ENCODE measurements at regions not wholly inside any gene's neighbourhood (a gene's known extent, or its start where the extent isn't known, plus 50 kb on each side); places are given as distances from the start of the nearest gene placed in this dataset.

GRCh38 chr15:95538693-95539092 is 791.8 kb upstream of the NR2F2 start:
- Histone ChIP-seq H3K36me3 (replicated peaks; ENCODE audit: low read depth, low read length) (no peaks in the 10 kb centered on the region), H3K27ac (ENCODE audit: low read length) (no peak overlapping the region), H3K4me1 (ENCODE audit: low read length) (no peaks in the 10 kb centered on the region), H3K4me2 (ENCODE audit: low read length) (no peak overlapping the region), H4K20me1 (ENCODE audit: insufficient read depth, low read length) (no peaks in the 10 kb centered on the region), H3K4me3 (ENCODE audit: low read length) (no peak overlapping the region), H3K9me3 (ENCODE audit: insufficient read depth, low read length) (no peaks in the 10 kb centered on the region), H3K9ac (ENCODE audit: low read length) (no peak overlapping the region), H3K27me3 (ENCODE audit: low read depth, low read length) (no peaks in the 10 kb centered on the region), H3K79me2 (ENCODE audit: low read length) (no peaks in the 10 kb centered on the region), H2AFZ (ENCODE audit: low read depth, low read length) (no peak overlapping the region)
- TF ChIP-seq CTCF (IDR thresholded peaks at IDR 0.05; ENCODE audit: low read depth, low read length) (no peak), EZH2phosphoT487 (IDR thresholded peaks at IDR 0.05; ENCODE audit: low read depth) (no peak)

- no peaks in the 10 kb centered on the region for H3K36me3 ChIP-seq (replicated peaks; ENCODE audit: low read depth, low read length)
- H3K9me3 ChIP-seq (ENCODE audit: insufficient read depth, low read length): no peaks in the 10 kb centered on the region
- no peak overlapping the region for H3K4me2 ChIP-seq (ENCODE audit: low read length)
- H2AFZ ChIP-seq (ENCODE audit: low read depth, low read length): no peak overlapping the region
- H3K79me2 ChIP-seq (ENCODE audit: low read length): no peaks in the 10 kb centered on the region
- H4K20me1 ChIP-seq (ENCODE audit: insufficient read depth, low read length): no peaks in the 10 kb centered on the region
- no peaks in the 10 kb centered on the region for H3K4me1 ChIP-seq (ENCODE audit: low read length)
- no peak overlapping the region for H3K4me3 ChIP-seq (ENCODE audit: low read length)
- TF ChIP-seq CTCF (IDR thresholded peaks at IDR 0.05; ENCODE audit: low read depth, low read length) (no peak), EZH2phosphoT487 (IDR thresholded peaks at IDR 0.05; ENCODE audit: low read depth) (no peak)
- H3K27me3 ChIP-seq (ENCODE audit: low read depth, low read length): no peaks in the 10 kb centered on the region
- H3K27ac ChIP-seq (ENCODE audit: low read length): no peak overlapping the region
- no peak overlapping the region for H3K9ac ChIP-seq (ENCODE audit: low read length)
These were observed 789.2 kb upstream of the NR2F2 start for GRCh38 chr15:95541301-95541700.

GRCh38 chr15:95549168-95549738 is 781.2 kb upstream of the NR2F2 start:
- Histone ChIP-seq H3K4me2 (ENCODE audit: low read length) (no peak overlapping the region), H3K4me1 (ENCODE audit: low read length) (no peaks in the 10 kb centered on the region), H3K4me3 (ENCODE audit: low read length) (no peak overlapping the region), H4K20me1 (ENCODE audit: insufficient read depth, low read length) (no peaks in the 10 kb centered on the region), H3K27me3 (ENCODE audit: low read depth, low read length) (no peaks in the 10 kb centered on the region), H3K9ac (ENCODE audit: low read length) (no peak overlapping the region), H3K79me2 (ENCODE audit: low read length) (no peaks in the 10 kb centered on the region), H2AFZ (ENCODE audit: low read depth, low read length) (no peak overlapping the region), H3K9me3 (ENCODE audit: insufficient read depth, low read length) (no peaks in the 10 kb centered on the region), H3K36me3 (replicated peaks; ENCODE audit: low read depth, low read length) (no peaks in the 10 kb centered on the region), H3K27ac (ENCODE audit: low read length) (no peak overlapping the region)
- TF ChIP-seq EZH2phosphoT487 (IDR thresholded peaks at IDR 0.05; ENCODE audit: low read depth) (no peak), CTCF (IDR thresholded peaks at IDR 0.05; ENCODE audit: low read depth, low read length) (no peak)

- no peak overlapping the region for H3K27ac ChIP-seq (ENCODE audit: low read length)
- no peak overlapping the region for H2AFZ ChIP-seq (ENCODE audit: low read depth, low read length)
- H3K36me3 ChIP-seq (replicated peaks; ENCODE audit: low read depth, low read length): no peaks in the 10 kb centered on the region
- H3K27me3 ChIP-seq (ENCODE audit: low read depth, low read length): no peaks in the 10 kb centered on the region
- H3K9ac ChIP-seq (ENCODE audit: low read length): no peak overlapping the region
- H4K20me1 ChIP-seq (ENCODE audit: insufficient read depth, low read length): no peaks in the 10 kb centered on the region
- H3K4me1 ChIP-seq (ENCODE audit: low read length): no peaks in the 10 kb centered on the region
- no peaks in the 10 kb centered on the region for H3K79me2 ChIP-seq (ENCODE audit: low read length)
- no peak overlapping the region for H3K4me3 ChIP-seq (ENCODE audit: low read length)
- no peak for TF ChIP-seq CTCF (IDR thresholded peaks at IDR 0.05; ENCODE audit: low read depth, low read length)
- no peaks in the 10 kb centered on the region for H3K9me3 ChIP-seq (ENCODE audit: insufficient read depth, low read length)
- H3K4me2 ChIP-seq (ENCODE audit: low read length): no peak overlapping the region
These were observed 779.8 kb upstream of the NR2F2 start for GRCh38 chr15:95550702-95551101.

Measured in OCI-LY3 (cell line).